GM18498 (cell line): ENCODE measurements at regions not wholly inside any gene's neighbourhood (a gene's known extent, or its start where the extent isn't known, plus 50 kb on each side); places are given as distances from the start of the nearest gene placed in this dataset.
"Not testable (repeated sequence)": the region's sequence is repeated elsewhere in the genome, so short reads cannot be mapped to it uniquely, and the experiment has no call there.

Experiments
- ATAC-seq: cut with Tn5 transposase; IDR thresholded peaks from one replicate; pipeline ENCODE4 v1.9.1; 2021; ENCODE audit warnings: mild to moderate bottlenecking, moderate library complexity; ENCODE audit not compliant: unreplicated experiment

GRCh38 chr1:55767171-55767570 lies 552.0 kb upstream of the USP24 start:
- ATAC-seq = no peak

- ATAC-seq = not testable (repeated sequence)
Measured at GRCh38 chr1:55765505-55765904, 550.3 kb upstream of the USP24 start.

DNA sequence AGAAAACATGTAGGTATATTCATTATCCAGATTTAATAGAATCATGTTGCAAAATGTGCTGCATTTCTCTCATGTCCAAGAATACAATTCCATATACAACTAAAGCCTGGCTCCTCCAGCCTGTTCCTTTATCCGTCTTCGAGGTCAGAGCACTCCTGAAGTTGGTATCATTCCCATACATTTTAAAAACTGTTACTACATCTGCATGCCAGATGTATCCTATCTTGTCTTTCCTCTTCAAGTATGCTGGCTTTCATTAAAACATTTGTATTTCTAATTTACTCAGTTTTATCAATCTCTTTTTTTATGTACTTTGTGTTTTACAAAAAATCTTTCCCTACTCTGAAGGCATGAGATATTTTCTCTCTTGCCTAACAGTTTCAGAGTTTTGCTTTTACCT lies 536.6 kb upstream of the USP24 start:
- no peak for ATAC-seq

DNA sequence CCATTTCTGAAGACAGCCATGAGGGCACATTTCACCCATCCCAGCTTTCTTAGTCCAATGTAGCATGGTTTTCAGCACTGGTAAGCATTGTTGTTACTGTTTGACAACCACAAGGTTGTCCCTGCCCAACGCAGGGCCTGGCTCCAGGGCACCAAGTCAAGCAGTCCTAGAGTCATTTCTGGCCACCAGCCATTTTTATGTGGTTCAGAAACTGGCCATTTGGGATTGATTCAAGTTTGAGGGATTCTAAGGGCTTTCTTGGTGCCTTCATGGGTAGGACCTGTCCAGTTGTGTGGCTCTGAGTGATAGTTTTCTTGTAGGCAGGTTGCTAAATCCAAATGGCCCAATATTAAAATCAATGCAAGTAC lies 535.4 kb upstream of the USP24 start:
- ATAC-seq = no peak

DNA sequence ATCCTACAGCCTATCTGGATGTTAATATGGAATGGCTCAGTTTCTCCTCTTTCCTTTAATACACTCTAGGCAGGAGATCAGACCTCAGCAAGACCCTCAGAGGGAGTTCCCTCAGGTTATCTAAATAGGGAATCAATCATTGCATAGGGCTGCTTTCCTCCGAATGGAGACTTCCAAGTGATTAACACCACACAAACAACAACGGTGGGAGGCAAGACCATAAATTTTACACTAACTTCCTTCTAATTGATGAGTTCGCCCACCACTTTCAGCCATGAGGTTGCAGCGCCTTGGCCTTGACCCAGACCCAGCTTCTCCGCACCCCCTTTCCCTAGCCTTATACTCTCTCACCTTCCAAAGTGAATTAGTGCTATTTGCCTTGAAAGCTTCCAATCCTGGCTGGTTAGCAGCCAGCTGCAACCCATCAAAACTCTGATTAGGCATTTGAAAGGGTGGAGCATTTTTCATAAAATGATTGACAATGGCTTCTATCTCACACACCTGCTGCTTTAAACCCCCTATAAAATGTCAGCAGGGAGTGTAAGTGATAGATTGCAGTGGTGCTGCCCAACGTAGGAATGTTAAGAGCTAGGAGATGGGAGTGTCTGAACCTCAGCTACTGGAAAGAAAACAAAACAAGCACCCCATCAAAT lies 534.9 kb upstream of the USP24 start:
- ATAC-seq = no peak

GRCh38 chr1:55747408-55747841 lies 532.3 kb upstream of the USP24 start:
- no peak for ATAC-seq

GRCh38 chr1:55746710-55747109 lies 531.5 kb upstream of the USP24 start:
- ATAC-seq = no peak

GRCh38 chr1:55741516-55741915 lies 526.4 kb upstream of the USP24 start:
- no peak for ATAC-seq

GRCh38 chr1:55735106-55735505 lies 519.9 kb upstream of the USP24 start:
- no peak for ATAC-seq

DNA sequence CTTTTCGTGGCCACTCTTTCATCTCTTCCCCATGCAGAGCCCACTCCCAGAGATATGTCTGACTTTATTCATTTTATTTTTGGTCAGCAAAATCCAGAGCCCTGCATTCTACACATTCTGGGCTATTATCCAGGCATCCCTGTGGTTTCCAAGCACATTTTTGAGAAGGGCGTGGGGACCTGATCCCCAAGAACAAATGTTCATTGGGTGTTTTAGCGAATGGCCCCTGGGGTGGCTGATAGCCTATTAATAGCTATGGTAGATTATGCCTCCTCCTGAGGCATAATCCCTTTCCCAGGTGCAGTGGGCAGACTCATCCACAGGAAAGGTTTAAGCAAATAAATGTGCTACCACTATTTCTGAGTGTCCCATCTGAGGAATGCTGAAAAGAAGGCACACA lies 511.8 kb upstream of the USP24 start:
- no peak for ATAC-seq

DNA sequence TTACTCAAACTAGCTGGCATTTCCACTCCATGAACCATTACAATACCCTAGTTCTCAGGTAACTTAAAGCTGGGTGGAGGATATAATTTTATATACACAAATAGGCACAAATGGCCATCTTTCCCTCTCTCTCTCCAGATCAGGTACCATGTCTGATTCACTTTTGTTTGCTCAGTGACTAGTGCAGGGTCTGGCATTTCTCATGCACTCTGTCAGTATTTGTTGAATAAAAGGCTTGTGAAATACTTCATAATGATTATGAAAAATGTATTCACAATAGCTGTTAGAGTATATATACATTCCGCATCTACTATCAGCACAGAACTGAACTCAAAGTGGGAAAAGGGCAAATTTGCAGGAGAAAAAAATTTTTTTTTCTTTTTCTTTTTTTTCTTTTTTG lies 510.2 kb upstream of the USP24 start:
- ATAC-seq = no peak

DNA sequence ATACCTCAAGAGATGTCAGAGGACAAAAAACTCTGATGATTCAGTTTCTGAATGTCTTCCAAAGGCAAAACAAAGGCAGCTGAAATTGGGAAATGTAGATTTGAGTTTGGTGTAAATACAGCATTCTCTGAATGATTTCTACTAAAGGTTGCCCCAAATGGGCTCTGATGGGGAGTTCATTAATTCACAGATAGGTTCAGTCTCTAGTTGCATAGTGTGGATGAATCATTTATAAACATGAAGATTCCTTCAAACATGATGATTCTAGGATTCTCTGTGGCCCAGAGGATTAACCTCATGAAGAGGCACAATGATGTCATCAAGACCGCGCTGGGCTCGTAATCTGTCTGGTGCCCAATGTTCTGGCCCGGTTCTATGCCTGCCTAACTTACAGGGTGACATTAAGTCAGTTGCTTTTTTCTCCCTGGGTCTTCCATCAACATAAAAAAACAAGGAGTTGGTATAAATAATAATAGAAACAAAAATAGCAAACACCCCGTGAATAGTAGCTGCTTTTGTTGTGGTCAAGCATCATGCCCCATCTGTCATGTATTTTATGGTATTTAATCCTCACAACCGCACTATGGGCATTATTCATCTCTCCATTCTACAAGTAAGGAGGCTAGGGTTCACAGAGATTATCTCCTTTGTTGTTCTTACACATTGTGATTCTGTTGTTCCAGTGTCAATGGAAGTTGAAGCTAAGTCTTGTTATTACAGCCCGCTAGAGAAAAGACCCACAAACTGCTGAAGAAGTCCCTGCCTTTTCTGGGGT lies 509.6 kb upstream of the USP24 start:
- no peak for ATAC-seq

GRCh38 chr1:55723001-55723400 lies 507.8 kb upstream of the USP24 start:
- ATAC-seq = no peak

- no peak for ATAC-seq
Measured at GRCh38 chr1:55720261-55720660, 505.1 kb upstream of the USP24 start.

- no peak for ATAC-seq
Measured at GRCh38 chr1:55718758-55719671, 503.9 kb upstream of the USP24 start.

DNA sequence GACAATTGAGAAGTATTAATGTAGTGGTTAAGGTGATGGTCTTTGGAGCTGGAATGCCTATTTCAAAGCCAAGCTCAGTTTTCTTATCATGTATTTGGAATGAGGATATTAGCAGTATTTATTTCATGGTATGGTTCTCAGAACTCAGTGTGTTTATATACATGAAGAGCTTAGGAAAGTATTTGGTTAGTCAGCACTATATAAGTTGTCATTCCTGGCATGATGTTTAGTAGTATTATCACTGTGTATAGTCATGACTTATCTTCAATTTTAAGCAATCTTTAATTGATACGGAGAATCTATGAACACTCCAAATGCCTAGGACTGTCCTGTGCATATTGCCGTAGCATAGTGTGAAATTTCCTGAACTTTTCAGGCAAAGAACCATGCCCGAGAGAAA lies 501.9 kb upstream of the USP24 start:
- ATAC-seq = no peak

GRCh38 chr1:55716610-55717009 lies 501.4 kb upstream of the USP24 start:
- ATAC-seq = no peak

- ATAC-seq = no peak
Measured at GRCh38 chr1:55716151-55716550, 501.0 kb upstream of the USP24 start.

DNA sequence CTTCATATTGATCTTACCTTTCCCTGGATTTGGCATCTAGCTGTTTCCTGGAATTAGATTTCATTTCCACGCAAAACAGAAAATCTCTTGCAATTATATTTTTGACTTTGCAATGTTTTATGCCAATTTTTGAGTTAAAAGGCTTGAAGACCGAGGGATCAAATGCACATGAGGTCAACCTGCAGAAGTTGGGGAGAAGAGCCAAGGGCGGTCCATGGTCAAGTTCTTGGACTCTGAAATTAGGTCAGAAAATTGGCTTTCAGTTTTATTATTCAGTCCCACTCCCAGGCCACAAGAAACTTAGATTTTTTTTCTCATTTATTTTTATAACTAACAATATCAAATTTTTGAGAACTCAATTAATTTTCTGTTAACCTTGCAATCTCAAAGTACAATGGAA lies 499.1 kb upstream of the USP24 start:
- ATAC-seq = no peak

DNA sequence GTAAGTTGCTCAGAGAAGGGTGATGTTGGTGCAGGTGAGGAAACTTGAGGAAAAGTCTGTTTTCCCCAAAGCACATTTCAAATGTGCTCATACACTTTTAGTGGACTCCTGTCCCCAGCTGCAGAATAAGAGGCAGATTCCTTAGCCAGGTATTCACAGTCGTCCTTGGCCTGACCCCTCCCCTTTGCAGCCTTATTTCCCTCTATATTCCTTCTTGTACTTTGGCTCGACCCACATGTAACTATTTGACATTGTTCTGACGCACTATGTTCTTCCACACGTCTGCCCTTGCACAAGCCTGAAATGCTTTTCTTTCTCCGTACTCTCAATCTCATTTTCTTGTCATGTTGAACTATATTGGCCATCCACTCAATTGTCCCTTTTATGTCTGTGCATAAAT lies 498.4 kb upstream of the USP24 start:
- no peak for ATAC-seq

GRCh38 chr1:55712148-55712547 lies 497.0 kb upstream of the USP24 start:
- ATAC-seq = no peak

GRCh38 chr1:55708781-55709180 lies 493.6 kb upstream of the USP24 start:
- ATAC-seq = no peak
